ENCODE measurements at regions not wholly inside any gene's neighbourhood (a gene's known extent, or its start where the extent isn't known, plus 50 kb on each side); places are given as distances from the start of the nearest gene placed in this dataset.

- TF ChIP-seq CTCF (IDR thresholded peaks at IDR 0.05; ENCODE audit: low read depth, low read length) (no peak), EZH2phosphoT487 (IDR thresholded peaks at IDR 0.05; ENCODE audit: low read depth) (no peak)
- H3K36me3 ChIP-seq (replicated peaks; ENCODE audit: low read depth, low read length), result no peaks in the 10 kb centered on the region
- no peak overlapping the region for H3K4me3 ChIP-seq (ENCODE audit: low read length)
- H3K27me3 ChIP-seq (ENCODE audit: low read depth, low read length), result no peaks in the 10 kb centered on the region
- no peaks in the 10 kb centered on the region for H4K20me1 ChIP-seq (ENCODE audit: insufficient read depth, low read length)
- H2AFZ ChIP-seq (ENCODE audit: low read depth, low read length), result no peak overlapping the region
- H3K4me1 ChIP-seq (ENCODE audit: low read length), result no peaks in the 10 kb centered on the region
- H3K79me2 ChIP-seq (ENCODE audit: low read length), result no peaks in the 10 kb centered on the region
- no peak overlapping the region for H3K27ac ChIP-seq (ENCODE audit: low read length)
- H3K9me3 ChIP-seq (ENCODE audit: insufficient read depth, low read length), result no peaks in the 10 kb centered on the region
- no peak overlapping the region for H3K4me2 ChIP-seq (ENCODE audit: low read length)
- H3K9ac ChIP-seq (ENCODE audit: low read length), result no peak overlapping the region
These were observed 60.8 kb upstream of the IRX4 start for GRCh38 chr5:1943481-1943880.

- H3K36me3 ChIP-seq (replicated peaks; ENCODE audit: low read depth, low read length), result no peaks in the 10 kb centered on the region
- H3K27me3 ChIP-seq (ENCODE audit: low read depth, low read length), result no peaks in the 10 kb centered on the region
- no peak overlapping the region for H2AFZ ChIP-seq (ENCODE audit: low read depth, low read length)
- H3K9ac ChIP-seq (ENCODE audit: low read length), result no peak overlapping the region
- TF ChIP-seq CTCF (IDR thresholded peaks at IDR 0.05; ENCODE audit: low read depth, low read length) (no peak), EZH2phosphoT487 (IDR thresholded peaks at IDR 0.05; ENCODE audit: low read depth) (no peak)
- H4K20me1 ChIP-seq (ENCODE audit: insufficient read depth, low read length), result no peaks in the 10 kb centered on the region
- H3K4me1 ChIP-seq (ENCODE audit: low read length), result no peaks in the 10 kb centered on the region
- H3K9me3 ChIP-seq (ENCODE audit: insufficient read depth, low read length), result no peaks in the 10 kb centered on the region
- H3K4me3 ChIP-seq (ENCODE audit: low read length), result no peak overlapping the region
- H3K27ac ChIP-seq (ENCODE audit: low read length), result no peak overlapping the region
- no peak overlapping the region for H3K4me2 ChIP-seq (ENCODE audit: low read length)
- H3K79me2 ChIP-seq (ENCODE audit: low read length), result no peaks in the 10 kb centered on the region
These were observed 59.9 kb upstream of the IRX4 start for GRCh38 chr5:1942630-1943029.

GRCh38 chr5:1942158-1942557 lies 59.4 kb upstream of the IRX4 start:
- no peaks in the 10 kb centered on the region for H3K27me3 ChIP-seq (ENCODE audit: low read depth, low read length)
- no peaks in the 10 kb centered on the region for H4K20me1 ChIP-seq (ENCODE audit: insufficient read depth, low read length)
- H3K4me1 ChIP-seq (ENCODE audit: low read length), result no peaks in the 10 kb centered on the region
- TF ChIP-seq CTCF (IDR thresholded peaks at IDR 0.05; ENCODE audit: low read depth, low read length) (no peak), EZH2phosphoT487 (IDR thresholded peaks at IDR 0.05; ENCODE audit: low read depth) (no peak)
- no peaks in the 10 kb centered on the region for H3K9me3 ChIP-seq (ENCODE audit: insufficient read depth, low read length)
- no peak overlapping the region for H3K4me3 ChIP-seq (ENCODE audit: low read length)
- H2AFZ ChIP-seq (ENCODE audit: low read depth, low read length), result no peak overlapping the region
- no peaks in the 10 kb centered on the region for H3K79me2 ChIP-seq (ENCODE audit: low read length)
- H3K27ac ChIP-seq (ENCODE audit: low read length), result no peak overlapping the region
- no peaks in the 10 kb centered on the region for H3K36me3 ChIP-seq (replicated peaks; ENCODE audit: low read depth, low read length)
- H3K4me2 ChIP-seq (ENCODE audit: low read length), result no peak overlapping the region
- no peak overlapping the region for H3K9ac ChIP-seq (ENCODE audit: low read length)

GRCh38 chr5:1939256-1939655 lies 56.5 kb upstream of the IRX4 start:
- H4K20me1 ChIP-seq (ENCODE audit: insufficient read depth, low read length), result no peaks in the 10 kb centered on the region
- H3K27me3 ChIP-seq (ENCODE audit: low read depth, low read length), result no peaks in the 10 kb centered on the region
- H3K4me1 ChIP-seq (ENCODE audit: low read length), result no peaks in the 10 kb centered on the region
- TF ChIP-seq EZH2phosphoT487 (IDR thresholded peaks at IDR 0.05; ENCODE audit: low read depth) (no peak), CTCF (IDR thresholded peaks at IDR 0.05; ENCODE audit: low read depth, low read length) (no peak)
- no peaks in the 10 kb centered on the region for H3K79me2 ChIP-seq (ENCODE audit: low read length)
- H3K9me3 ChIP-seq (ENCODE audit: insufficient read depth, low read length), result no peaks in the 10 kb centered on the region
- H2AFZ ChIP-seq (ENCODE audit: low read depth, low read length), result no peak overlapping the region
- H3K4me2 ChIP-seq (ENCODE audit: low read length), result no peak overlapping the region
- H3K27ac ChIP-seq (ENCODE audit: low read length), result no peak overlapping the region
- no peak overlapping the region for H3K9ac ChIP-seq (ENCODE audit: low read length)
- no peak overlapping the region for H3K4me3 ChIP-seq (ENCODE audit: low read length)
- H3K36me3 ChIP-seq (replicated peaks; ENCODE audit: low read depth, low read length), result no peaks in the 10 kb centered on the region

Measured in OCI-LY3 (cell line).